ENCODE measurements at regions not wholly inside any gene's neighbourhood (a gene's known extent, or its start where the extent isn't known, plus 50 kb on each side); places are given as distances from the start of the nearest gene placed in this dataset.

- Histone ChIP-seq H3K4me1 (no peaks in the 10 kb centered on the region), H3K27me3 (no peaks in the 10 kb centered on the region), H3K4me3 (no peak overlapping the region), H3K36me3 (no peaks in the 10 kb centered on the region), H3K27ac (no peak overlapping the region), H3K9me3 (no peaks in the 10 kb centered on the region)
- DNase-seq = no peak
- intact Hi-C loops (cut with DNase I) = no loop called here
- 87 to 89% methylated on average over 7 to 8 of the region's 8 CpGs for WGBS, 2 donors
- no peak for TF ChIP-seq POLR2A (IDR thresholded peaks at IDR 0.05)
- no peak for TF ChIP-seq POLR2AphosphoS5 (IDR thresholded peaks at IDR 0.05)
- TF ChIP-seq CTCF (IDR thresholded peaks at IDR 0.05) = no peak
- no peak for TF ChIP-seq EP300 (IDR thresholded peaks at IDR 0.05)
Observed at GRCh38 chr11:96506953-96507354, 117.1 kb downstream of the JRKL start.

- WGBS, 2 donors = 81 to 85% methylated on average over 2 of the region's 2 CpGs
- H3K27me3 ChIP-seq = no peaks in the 10 kb centered on the region
- H3K9me3 ChIP-seq = no peaks in the 10 kb centered on the region
- no peaks in the 10 kb centered on the region for H3K4me1 ChIP-seq
- H3K4me3 ChIP-seq = no peak overlapping the region
- intact Hi-C loops (cut with DNase I) = no loop called here
- no peak overlapping the region for H3K27ac ChIP-seq
- TF ChIP-seq EP300 (IDR thresholded peaks at IDR 0.05) = no peak
- TF ChIP-seq CTCF (IDR thresholded peaks at IDR 0.05) = no peak
- no peak for TF ChIP-seq POLR2A (IDR thresholded peaks at IDR 0.05)
- no peak for TF ChIP-seq POLR2AphosphoS5 (IDR thresholded peaks at IDR 0.05)
- no peak for DNase-seq
- no peaks in the 10 kb centered on the region for H3K36me3 ChIP-seq
Observed at GRCh38 chr11:96508861-96509260, 119.0 kb downstream of the JRKL start.

- Histone ChIP-seq H3K4me1 (no peaks in the 10 kb centered on the region), H3K36me3 (no peaks in the 10 kb centered on the region), H3K27me3 (no peaks in the 10 kb centered on the region), H3K4me3 (no peak overlapping the region), H3K27ac (no peak overlapping the region), H3K9me3 (no peaks in the 10 kb centered on the region)
- intact Hi-C loops (cut with DNase I) = no loop called here
- DNase-seq = no peak
- TF ChIP-seq CTCF (IDR thresholded peaks at IDR 0.05) = no peak
- TF ChIP-seq POLR2A (IDR thresholded peaks at IDR 0.05) = no peak
- TF ChIP-seq POLR2AphosphoS5 (IDR thresholded peaks at IDR 0.05) = no peak
- no peak for TF ChIP-seq EP300 (IDR thresholded peaks at IDR 0.05)
Observed at GRCh38 chr11:96520939-96521338, 131.1 kb downstream of the JRKL start.

DNA sequence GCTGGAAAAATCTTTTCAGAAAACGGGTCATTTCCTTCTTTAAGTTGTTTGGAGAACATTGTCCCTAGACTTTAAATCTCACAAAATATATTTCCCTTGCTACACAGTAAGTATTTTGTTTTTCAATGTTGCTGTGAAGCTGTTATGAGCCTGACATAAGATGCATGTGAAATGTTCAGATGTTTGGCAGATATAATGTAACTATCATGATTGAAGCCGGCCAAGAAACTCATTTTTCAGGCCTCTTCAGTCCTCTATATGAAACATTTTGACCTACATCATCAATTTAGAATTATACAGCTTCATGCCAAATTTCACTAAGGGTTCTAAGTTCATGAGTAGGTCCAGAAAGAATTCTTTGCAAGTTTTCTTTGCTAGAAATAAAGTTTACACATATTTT is 133.8 kb downstream of the JRKL start:
- DNase-seq = no peak
- H3K4me3 ChIP-seq = no peak overlapping the region
- H3K27me3 ChIP-seq = no peaks in the 10 kb centered on the region
- no peaks in the 10 kb centered on the region for H3K4me1 ChIP-seq
- TF ChIP-seq CTCF (IDR thresholded peaks at IDR 0.05) (no peak), POLR2A (IDR thresholded peaks at IDR 0.05) (no peak)
- WGBS, 2 donors = 70 to 77% methylated on average over 2 of the region's 2 CpGs
- no peak overlapping the region for H3K27ac ChIP-seq
- H3K9me3 ChIP-seq = no peaks in the 10 kb centered on the region
- H3K36me3 ChIP-seq = no peaks in the 10 kb centered on the region
- intact Hi-C loops (cut with DNase I) = no loop called here

DNA sequence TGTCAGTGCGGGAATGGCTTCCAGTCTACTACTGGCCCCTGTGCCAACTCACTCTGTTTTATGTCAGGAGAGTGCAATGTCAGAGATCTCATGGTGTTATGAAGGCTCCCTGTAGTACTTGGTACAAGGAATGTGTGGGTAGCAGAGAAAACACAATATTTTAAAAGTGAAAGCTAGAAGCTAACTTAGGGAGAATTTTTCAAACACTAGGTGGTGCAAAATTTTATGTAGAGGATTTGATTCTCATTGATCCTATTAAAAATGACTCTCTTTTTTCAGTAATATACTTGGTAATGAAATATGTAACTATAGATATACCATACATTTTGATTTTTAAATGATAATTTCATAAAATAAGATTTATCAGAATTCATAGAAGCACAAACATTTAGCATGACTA is 134.7 kb downstream of the JRKL start:
- Histone ChIP-seq H3K27me3 (no peaks in the 10 kb centered on the region), H3K4me3 (no peak overlapping the region), H3K9me3 (peaks cover 0 to under 1% (median 0%) of the 10 kb centered on the region in 4 donors), H3K4me1 (no peaks in the 10 kb centered on the region), H3K36me3 (no peaks in the 10 kb centered on the region), H3K27ac (no peak overlapping the region)
- intact Hi-C loops (cut with DNase I) = no loop called here
- 75 to 90% methylated on average over 1 of the region's 1 CpG for WGBS, 2 donors
- no peak for TF ChIP-seq EP300 (IDR thresholded peaks at IDR 0.05)
- no peak for TF ChIP-seq POLR2AphosphoS5 (IDR thresholded peaks at IDR 0.05)
- DNase-seq = no peak

Measured in sigmoid colon (tissue), 6 donors.